NCI-H146 (cell line): ENCODE measurements at regions not wholly inside any gene's neighbourhood (a gene's known extent, or its start where the extent isn't known, plus 50 kb on each side); places are given as distances from the start of the nearest gene placed in this dataset.

Experiments
- DNase-seq: peaks from one replicate; lab custom pipeline; 2025; lab: John Stamatoyannopoulos, UW

DNA sequence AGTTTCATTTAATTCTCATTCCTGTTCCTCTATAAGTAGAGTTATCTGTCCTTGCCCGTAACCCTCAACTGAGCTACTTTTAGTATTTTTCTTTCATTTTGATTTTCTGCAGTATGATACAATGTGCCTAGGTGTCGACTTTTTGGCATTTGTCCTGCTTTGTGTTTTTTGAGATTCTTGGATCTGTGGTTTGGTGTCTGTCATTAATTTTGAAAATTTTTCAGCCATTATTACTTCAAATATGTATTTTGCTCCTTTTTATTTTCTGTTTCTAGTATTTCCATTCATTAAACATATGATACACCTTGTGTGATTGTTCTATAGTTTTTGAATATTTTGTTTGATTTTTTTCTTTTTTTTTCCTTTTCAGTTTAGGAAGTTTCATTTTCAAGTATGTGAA lies 598.9 kb downstream of the SPOCK3 start:
- no peak for DNase-seq

DNA sequence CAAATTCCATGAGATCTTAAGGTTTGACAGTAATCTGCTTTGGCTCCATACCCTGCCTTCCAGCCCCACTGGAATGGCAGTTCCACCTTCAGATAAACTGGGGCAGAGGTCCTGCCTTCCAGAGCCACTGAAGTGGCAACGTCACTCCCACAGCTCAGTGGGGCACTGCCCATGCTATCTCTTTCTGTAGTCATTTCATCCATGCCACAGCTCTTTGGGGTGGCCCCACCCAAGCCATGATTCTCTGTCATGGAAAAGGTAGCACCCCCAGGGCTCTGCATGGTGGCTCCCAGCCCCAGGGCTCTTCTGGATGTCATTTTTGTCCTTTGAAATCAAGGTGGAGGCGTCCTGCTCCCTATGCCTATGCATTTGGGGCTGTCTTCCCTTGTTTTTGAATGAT lies 596.5 kb downstream of the SPOCK3 start:
- no peak for DNase-seq

DNA sequence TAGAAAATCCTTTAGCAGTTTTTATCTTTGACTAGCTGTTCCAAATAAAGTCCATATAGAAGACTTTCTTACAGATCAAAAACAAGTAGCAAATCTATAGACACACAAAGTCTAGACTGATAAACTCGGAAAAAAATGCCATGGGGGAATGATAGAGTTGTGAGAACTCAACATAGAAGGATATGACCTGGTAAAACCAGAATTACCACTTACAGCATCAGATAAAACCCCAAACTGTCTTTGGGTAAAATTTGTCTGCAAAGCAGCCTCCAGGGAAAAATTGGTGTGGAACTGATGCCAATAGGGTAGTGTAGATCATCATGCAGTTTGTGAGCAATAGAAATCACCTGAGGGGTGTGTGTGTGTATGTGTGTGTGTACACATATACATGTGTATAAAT lies 579.1 kb downstream of the SPOCK3 start:
- DNase-seq: no peak

DNA sequence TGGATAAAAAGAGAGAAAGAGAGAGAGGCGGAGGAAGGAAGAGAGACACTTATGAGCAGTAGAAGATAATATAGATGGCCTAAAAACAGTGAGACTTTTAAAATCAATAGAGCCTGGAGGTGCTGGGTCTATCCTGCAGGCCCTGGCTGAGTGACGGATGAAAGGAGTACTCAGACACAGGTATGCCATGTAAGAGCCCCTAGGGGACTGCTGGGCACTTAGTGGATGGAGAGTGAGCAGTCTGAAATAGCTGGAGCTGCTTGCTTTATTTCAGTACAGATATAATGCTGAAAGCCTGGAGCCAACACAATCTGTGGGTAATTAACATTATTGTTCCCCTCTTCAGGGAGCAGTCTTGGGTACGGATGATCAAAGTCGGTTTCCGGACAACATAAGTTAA lies 578.6 kb downstream of the SPOCK3 start:
- no peak for DNase-seq

DNA sequence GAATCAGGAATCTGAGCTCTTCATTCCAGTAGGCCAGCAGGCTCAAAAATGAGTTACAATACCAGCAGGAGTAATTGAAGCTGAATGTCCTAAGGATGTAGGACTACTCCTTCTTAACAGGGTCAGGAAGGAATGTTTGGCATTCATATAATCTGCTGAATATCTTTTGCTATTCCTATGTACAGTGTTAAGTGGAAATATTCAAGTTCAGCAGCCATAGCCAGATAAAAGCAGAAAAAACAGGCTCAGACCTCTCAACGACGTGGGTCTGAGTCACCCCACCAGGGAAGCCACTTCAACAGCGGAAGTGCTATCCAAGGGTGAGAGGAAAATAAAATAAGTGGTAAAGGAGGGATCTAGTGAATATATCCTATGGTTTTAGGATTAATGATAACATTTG lies 577.0 kb downstream of the SPOCK3 start:
- no peak for DNase-seq

DNA sequence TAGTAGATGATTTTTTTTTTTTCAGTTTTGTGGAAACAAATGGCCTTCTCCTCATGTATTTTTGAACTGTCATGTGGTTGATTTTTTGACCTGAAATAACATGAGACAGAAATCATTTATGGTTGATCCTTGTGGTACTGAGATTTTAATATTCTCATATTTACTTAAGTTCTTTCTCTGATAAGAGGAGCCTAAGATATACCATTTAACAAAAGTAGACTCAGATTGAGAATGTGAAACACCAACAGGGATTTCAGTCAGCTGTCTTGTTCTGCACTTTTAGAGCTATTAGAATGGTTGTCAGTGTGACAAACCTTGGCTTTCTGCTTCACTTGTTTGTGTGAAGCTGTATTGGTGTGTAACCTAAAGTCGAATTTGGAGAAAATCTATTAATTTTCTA lies 575.7 kb downstream of the SPOCK3 start:
- no peak for DNase-seq

DNA sequence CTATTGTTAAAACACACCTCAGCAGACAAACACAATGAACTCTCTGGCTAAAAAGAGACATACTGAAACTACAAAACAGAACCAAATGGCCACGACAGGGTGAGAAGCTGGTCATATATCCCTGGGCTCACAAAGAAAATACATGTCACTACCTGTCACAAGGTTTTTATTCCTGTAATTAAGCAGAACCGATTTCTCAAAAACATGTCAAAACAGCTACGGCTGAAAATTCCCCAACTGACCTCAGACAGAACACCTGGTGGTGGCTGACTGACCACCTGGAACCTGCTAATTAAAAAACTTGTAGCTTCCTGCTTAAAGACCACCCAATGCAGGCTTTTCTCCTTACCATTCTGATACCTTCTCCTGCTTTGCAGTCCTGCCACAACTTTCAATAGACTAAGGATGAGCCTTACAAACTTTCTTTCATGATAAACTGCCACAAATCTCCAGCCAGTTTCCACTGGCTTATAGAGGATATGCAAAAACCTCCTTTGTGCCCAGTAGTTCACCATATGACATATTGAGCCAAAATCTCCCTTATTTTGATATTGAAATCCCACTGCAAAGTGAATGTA lies 571.9 kb downstream of the SPOCK3 start:
- DNase-seq: no peak

DNA sequence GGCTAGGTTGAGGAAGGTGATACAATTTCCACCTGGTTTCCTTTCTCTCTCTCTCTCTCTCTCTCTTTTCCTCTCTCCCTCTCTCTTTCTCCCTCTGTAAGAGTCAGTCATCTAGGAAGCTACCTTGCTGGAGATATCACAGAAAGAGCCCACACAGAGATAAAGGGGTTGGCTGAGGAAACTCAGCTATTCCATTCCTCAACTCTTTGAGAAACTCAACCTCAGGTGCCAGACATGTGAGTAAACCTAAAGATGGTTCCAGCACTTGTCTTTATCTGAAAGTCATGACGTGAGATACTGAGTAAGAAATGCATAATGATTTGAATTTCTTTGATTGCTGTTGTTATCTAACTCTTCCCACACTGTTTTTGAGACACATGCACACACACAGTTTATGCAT lies 564.0 kb downstream of the SPOCK3 start:
- no peak for DNase-seq

DNA sequence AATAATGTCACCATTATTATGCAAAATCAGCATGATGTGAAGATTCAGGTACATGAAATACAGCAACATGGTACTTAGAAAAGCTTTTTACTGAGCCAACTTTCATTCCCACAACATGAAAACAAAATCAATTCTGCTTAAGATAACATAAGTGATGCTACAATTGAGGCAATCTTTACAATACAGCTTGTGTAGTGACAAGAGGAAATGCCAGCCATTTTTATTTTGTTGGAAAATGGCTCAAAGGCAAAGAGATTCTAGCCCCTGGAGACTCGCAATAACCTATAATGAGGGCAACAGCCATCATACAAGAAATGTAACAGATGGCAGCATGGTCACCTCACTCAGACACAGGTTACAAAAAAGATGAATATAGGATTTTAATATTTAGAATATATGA lies 560.4 kb downstream of the SPOCK3 start:
- DNase-seq: no peak

DNA sequence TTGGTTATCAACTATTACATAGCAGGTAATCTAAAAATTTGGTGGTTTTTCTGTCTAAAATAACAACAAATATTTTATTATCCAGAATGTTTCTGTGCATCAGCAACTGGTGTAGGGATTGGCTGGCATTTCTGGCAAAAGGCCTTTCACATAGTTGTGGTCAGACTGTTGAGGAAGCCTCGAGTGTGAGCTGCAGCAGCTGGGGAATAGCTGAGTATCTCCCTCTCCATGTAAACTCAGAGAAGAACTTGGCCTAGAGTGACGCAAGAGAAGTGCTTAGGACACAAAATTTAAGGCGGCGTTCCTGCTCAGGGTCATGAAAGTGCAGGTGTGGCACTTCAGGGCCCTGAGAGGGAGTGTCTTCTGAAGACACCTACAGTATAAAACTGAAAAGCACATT lies 558.9 kb downstream of the SPOCK3 start:
- no peak for DNase-seq

DNA sequence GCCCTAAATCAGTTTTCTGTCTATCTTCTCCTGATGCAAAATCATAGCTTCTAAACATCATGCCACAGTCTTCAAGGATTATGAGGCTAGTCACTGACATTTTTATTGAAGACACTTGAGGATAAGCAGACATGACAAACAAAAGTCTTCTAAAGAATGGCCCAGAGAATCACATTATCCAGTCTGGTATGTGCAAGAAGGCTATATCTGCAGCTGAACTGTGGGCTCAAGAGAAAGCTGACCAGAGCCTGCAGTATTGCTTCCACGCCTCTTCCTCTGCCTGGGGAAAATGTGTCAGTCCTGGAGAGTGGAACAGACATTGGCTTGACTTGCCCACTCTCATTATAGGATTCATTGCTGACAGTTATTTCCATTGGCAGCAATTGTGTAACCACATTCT lies 553.5 kb downstream of the SPOCK3 start:
- no peak for DNase-seq

DNA sequence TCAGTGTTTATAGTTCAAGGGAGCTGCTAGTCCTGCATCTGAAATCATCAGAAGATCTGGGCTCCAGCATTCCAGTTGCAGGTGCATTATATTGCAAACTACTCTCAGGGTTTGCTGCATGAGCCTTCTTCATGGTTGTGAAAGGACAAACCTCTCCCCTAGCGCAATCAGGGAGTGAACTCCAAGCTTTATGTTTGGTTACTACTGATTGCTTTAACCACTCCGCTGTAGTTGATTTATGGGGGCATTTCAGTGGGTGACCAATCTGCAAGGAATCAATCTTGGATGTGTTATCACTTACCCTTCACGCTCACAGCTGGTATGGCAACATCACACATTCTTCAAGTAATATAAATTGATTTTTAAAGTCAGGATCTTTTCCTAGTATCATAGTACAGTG lies 552.1 kb downstream of the SPOCK3 start:
- no peak for DNase-seq
